ENCODE measurements at regions not wholly inside any gene's neighbourhood (a gene's known extent, or its start where the extent isn't known, plus 50 kb on each side); places are given as distances from the start of the nearest gene placed in this dataset.
"Not testable (repeated sequence)": the region's sequence is repeated elsewhere in the genome, so short reads cannot be mapped to it uniquely, and the experiment has no call there.

GRCh38 chr2:186991766-186992417 lies 142.9 kb upstream of the ZSWIM2 start:
- no peak for DNase-seq (ENCODE audit: low spot score)

GRCh38 chr2:186984966-186985365 lies 136.0 kb upstream of the ZSWIM2 start:
- no peak for DNase-seq (ENCODE audit: low spot score)

GRCh38 chr2:186984481-186984880 lies 135.5 kb upstream of the ZSWIM2 start:
- no peak for DNase-seq (ENCODE audit: low spot score)

- no peak for DNase-seq (ENCODE audit: low spot score)
Measured at GRCh38 chr2:186980787-186981550, 132.0 kb upstream of the ZSWIM2 start.

- DNase-seq (ENCODE audit: low spot score): no peak
Measured at GRCh38 chr2:186980117-186980442, 131.1 kb upstream of the ZSWIM2 start.

GRCh38 chr2:186979439-186980116 lies 130.6 kb upstream of the ZSWIM2 start:
- no peak for DNase-seq (ENCODE audit: low spot score)

GRCh38 chr2:186977433-186978045 lies 128.6 kb upstream of the ZSWIM2 start:
- DNase-seq (ENCODE audit: low spot score): no peak

- no peak for DNase-seq (ENCODE audit: low spot score)
Measured at GRCh38 chr2:186976329-186976728, 127.4 kb upstream of the ZSWIM2 start.

GRCh38 chr2:186972281-186972970 lies 123.5 kb upstream of the ZSWIM2 start:
- DNase-seq (ENCODE audit: low spot score): no peak

- DNase-seq (ENCODE audit: low spot score): no peak
Measured at GRCh38 chr2:186968277-186968676, 119.3 kb upstream of the ZSWIM2 start.

- DNase-seq (ENCODE audit: low spot score): no peak
Measured at GRCh38 chr2:186966015-186966414, 117.0 kb upstream of the ZSWIM2 start.

- DNase-seq (ENCODE audit: low spot score): no peak
Measured at GRCh38 chr2:186962085-186962747, 113.2 kb upstream of the ZSWIM2 start.

- DNase-seq (ENCODE audit: low spot score): not testable (repeated sequence)
Measured at GRCh38 chr2:186960241-186960640, 111.3 kb upstream of the ZSWIM2 start.

- DNase-seq (ENCODE audit: low spot score): no peak
Measured at GRCh38 chr2:186959486-186959885, 110.5 kb upstream of the ZSWIM2 start.

- DNase-seq (ENCODE audit: low spot score): no peak
Measured at GRCh38 chr2:186950694-186951093, 101.7 kb upstream of the ZSWIM2 start.

- DNase-seq (ENCODE audit: low spot score): peak; percentile 19
Measured at GRCh38 chr2:186949726-186950256, 100.8 kb upstream of the ZSWIM2 start.

GRCh38 chr2:186947516-186947915 lies 98.5 kb upstream of the ZSWIM2 start:
- no peak for DNase-seq (ENCODE audit: low spot score)

- DNase-seq (ENCODE audit: low spot score): no peak
Measured at GRCh38 chr2:186946896-186947467, 98.0 kb upstream of the ZSWIM2 start.

GRCh38 chr2:186941853-186942252 lies 92.9 kb upstream of the ZSWIM2 start:
- DNase-seq (ENCODE audit: low spot score): no peak

- DNase-seq (ENCODE audit: low spot score): no peak
Measured at GRCh38 chr2:186940463-186940862, 91.5 kb upstream of the ZSWIM2 start.

- no peak for DNase-seq (ENCODE audit: low spot score)
Measured at GRCh38 chr2:186934420-186934819, 85.5 kb upstream of the ZSWIM2 start.
